Fibroblast of peridontal ligament (primary cell): ENCODE measurements at regions not wholly inside any gene's neighbourhood (a gene's known extent, or its start where the extent isn't known, plus 50 kb on each side); places are given as distances from the start of the nearest gene placed in this dataset.

Experiments used
- DNase-seq: peaks from one replicate; pipeline ENCODE4 v3.0.0-alpha.2; 2010; ENCODE audit errors: extremely low read depth

DNA sequence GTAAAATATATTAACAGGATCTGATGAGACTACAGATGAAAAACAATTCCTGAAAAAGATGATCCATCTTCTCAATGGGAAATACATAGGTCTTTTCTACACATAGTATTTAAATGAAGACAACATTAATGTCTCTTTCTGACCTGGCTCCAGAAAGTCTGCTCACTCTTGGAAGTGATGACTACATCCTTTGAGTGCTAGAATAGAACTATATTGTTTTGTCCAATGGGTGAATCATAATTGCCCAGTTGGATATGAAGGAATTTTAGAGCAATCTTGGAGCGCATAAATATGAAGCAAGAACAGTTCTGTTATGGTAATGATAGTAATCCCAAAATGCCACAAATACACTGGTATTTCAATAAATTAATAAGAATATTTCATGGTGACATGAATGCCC is 322.1 kb downstream of the DEPDC1B start:
- peak; percentile 40 for DNase-seq

- no peak for DNase-seq
These were observed 323.1 kb downstream of the DEPDC1B start for GRCh38 chr5:60376860-60377259.

DNA sequence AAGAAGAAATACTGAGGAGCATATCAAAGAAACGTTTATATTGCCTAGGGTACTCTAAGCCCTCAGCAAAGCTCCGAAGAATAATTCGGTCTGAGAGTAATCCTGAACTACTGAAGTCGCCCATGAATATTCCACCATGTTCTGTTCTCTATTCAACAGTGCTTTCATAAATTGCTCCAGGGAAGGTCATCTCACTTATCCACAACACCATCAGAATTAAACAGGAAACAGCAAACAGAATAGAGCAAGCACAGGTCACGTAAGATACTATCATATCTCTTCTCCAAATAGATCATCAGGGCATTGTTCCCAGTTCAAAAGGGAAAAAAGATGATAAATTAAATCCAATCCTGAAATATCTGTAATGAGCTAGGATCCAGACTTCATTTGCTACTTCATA is 325.6 kb downstream of the DEPDC1B start:
- no peak for DNase-seq

- DNase-seq: no peak
These were observed 327.2 kb downstream of the DEPDC1B start for GRCh38 chr5:60372786-60373185.

GRCh38 chr5:60371065-60371464 is 328.9 kb downstream of the DEPDC1B start:
- no peak for DNase-seq

DNA sequence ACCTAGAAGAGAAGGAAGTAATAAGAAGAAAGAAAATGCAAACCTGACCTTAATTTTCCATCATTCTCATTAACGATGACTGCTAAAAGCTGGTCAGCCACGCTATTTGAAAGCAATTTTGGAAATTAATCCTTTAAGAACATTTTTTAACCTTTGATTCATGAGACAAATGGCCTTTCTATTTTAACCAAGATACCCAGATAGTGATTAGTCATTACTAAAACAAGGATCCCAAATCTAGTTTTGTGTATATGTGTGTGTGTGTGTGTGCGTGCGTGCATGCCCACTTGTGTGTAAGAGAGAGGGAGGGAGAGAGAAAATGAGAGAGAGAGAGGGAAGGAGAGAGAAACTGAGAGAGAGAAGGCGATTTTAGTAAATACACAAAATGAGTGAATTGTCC is 329.5 kb downstream of the DEPDC1B start:
- no peak for DNase-seq

DNA sequence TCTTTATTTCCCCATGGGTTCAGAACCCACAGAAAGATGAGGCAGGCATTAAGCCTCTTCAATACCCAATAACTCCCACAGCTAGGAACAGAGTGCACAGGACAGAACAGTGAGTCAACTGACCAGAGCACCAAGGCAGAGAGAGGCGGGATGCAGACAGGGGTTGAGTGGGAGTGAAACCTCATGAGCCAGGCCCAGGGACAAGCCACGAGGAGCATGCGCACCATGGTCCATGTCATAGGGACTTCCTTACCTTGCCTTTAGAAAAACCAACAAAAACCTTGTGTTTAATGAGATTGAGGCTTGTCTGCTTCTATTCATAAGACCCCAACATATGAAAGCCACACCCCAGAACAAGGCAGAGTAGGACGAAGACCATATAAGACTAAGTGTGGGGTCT is 330.6 kb downstream of the DEPDC1B start:
- no peak for DNase-seq

DNA sequence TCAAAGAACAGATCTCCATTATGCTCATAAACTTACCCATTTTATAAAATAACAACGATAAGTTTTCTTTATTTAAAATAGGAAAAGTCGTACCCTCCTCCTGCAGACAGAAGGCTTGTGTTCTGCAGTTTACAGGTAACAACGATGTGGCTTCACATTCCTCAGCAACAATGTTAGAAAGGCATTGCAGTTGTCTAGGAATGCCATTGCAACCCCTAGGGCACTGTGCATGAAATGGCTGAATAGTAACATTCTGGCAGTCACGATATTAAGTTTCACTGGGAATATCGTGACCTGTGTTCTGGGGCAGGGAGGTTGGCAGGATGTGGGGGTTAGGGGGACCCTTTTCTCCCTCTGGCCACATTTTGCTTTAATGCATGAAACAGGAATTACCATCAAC is 331.9 kb downstream of the DEPDC1B start:
- DNase-seq: no peak

- peak; percentile 14 for DNase-seq
These were observed 333.5 kb downstream of the DEPDC1B start for GRCh38 chr5:60366489-60366888.

- no peak for DNase-seq
These were observed 335.0 kb downstream of the DEPDC1B start for GRCh38 chr5:60365001-60365400.

DNA sequence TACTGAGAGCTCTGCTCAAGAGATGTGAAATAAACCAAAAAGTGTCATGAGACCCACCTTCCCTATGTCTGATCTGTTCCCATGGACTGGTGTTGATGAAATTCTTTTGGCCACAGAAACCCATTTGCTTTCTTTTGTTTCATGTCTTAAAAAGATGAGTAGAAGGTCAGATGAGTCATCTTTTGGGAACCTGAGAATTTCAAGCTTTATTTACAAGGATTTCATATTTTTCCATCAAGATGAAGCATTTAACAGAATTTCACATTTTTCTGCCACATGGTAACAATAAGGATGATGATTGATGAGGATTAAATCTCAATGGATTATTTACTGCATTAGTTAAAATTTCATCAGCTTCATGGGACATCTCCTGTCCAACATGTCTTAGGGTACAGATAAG is 337.8 kb downstream of the DEPDC1B start:
- DNase-seq: peak; percentile 35

GRCh38 chr5:60360355-60360754 is 339.6 kb downstream of the DEPDC1B start:
- no peak for DNase-seq

- no peak for DNase-seq
These were observed 342.7 kb downstream of the DEPDC1B start for GRCh38 chr5:60357302-60357701.

GRCh38 chr5:60356745-60357144 is 343.2 kb downstream of the DEPDC1B start:
- no peak for DNase-seq

GRCh38 chr5:60355181-60355580 is 344.8 kb downstream of the DEPDC1B start:
- no peak for DNase-seq

GRCh38 chr5:60354311-60354710 is 345.7 kb downstream of the DEPDC1B start:
- no peak for DNase-seq

- no peak for DNase-seq
These were observed 346.9 kb downstream of the DEPDC1B start for GRCh38 chr5:60352992-60353599.

GRCh38 chr5:60350794-60351193 is 349.2 kb downstream of the DEPDC1B start:
- no peak for DNase-seq

GRCh38 chr5:60349891-60350415 is 350.0 kb downstream of the DEPDC1B start:
- DNase-seq: no peak

GRCh38 chr5:60346393-60346792 is 353.6 kb downstream of the DEPDC1B start:
- DNase-seq: peak; percentile 23

- no peak for DNase-seq
These were observed 356.9 kb downstream of the DEPDC1B start for GRCh38 chr5:60343102-60343501.

DNA sequence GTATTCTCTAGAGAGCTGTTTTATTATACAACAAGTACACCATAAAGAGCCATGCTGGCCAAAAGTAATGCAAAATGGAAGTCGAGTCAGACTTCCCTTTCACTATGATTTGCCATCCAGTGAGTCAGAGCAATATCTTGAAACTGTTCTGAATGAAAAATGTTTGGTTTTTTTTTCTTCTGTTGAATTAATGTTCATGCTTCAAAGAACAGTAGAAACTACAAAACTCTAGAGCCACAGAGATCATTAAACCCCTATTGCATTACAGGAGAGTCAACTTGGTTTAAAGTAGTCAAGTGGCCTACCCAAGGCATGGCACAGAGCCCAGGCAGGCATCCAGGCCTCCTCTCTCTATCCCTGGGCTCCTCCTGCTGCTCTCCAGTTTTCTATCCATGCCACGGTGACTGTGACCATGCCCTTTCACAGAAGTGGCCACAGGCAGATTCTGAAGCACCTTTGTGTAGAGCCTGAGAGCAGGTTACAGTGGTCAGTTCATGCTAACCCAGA is 358.9 kb downstream of the DEPDC1B start:
- DNase-seq: peak; percentile 15

- DNase-seq: no peak
These were observed 359.6 kb downstream of the DEPDC1B start for GRCh38 chr5:60340326-60340725.

GRCh38 chr5:60339691-60340201 is 360.2 kb downstream of the DEPDC1B start:
- DNase-seq: peak; percentile 81
